Transverse colon (tissue), 3 donors: ENCODE measurements at regions not wholly inside any gene's neighbourhood (a gene's known extent, or its start where the extent isn't known, plus 50 kb on each side); places are given as distances from the start of the nearest gene placed in this dataset.
"Not testable (repeated sequence)": the region's sequence is repeated elsewhere in the genome, so short reads cannot be mapped to it uniquely, and the experiment has no call there.

ENCODE experiments used
- EP300 ChIP-seq: sonication (generic); formaldehyde crosslinking; IDR thresholded peaks from one replicate; pipeline ENCODE4 v1.6.1; 2017; ENCODE audit warnings: antibody characterized with exemption, low read depth
- POLR2A ChIP-seq: fragments of 450-650 bp; IDR thresholded peaks from one replicate; pipeline ENCODE4 v1.6.1; 2016; ENCODE audit warnings: antibody characterized with exemption, mild to moderate bottlenecking, moderate library complexity
- TF ChIP-seq, protein P1 (sequence below), 5 experiments: fragments of 200-600 bp in 3 of 5; fragments of 450-650 bp in 2 of 5; sonication (generic) in 3 of 5; IDR thresholded peaks; 1 replicate in 2 of 5; 2 replicates in 3 of 5; pipeline ENCODE4 v1.5.1; 2016 to 2017; ENCODE audit warnings: antibody characterized with exemption in 5 of 5, inconsistent platforms in 3 of 5, mild to moderate bottlenecking in 2 of 5, moderate library complexity in 1 of 5

DNA sequence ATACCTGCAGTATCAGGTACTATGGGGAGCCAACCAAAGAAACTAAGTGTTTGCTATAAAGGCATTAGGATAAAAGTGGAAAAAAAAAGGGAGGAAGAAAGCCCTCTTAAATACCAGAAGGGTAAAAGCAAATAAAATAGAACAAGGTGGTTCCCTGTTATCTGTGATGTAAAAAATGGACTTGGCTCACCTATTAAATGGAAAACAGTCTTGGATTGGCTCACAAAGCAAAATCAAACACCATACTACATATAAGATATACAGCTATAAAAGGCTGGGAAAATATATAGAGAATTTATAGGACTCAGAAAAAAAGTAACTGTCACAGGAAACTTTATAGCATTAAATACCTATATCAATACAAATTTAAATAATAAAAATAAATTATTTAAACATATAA is 73.5 kb upstream of the FBXO28 start:
- TF ChIP-seq EP300, POLR2A: not testable (repeated sequence)
- TF ChIP-seq, protein P1, sequence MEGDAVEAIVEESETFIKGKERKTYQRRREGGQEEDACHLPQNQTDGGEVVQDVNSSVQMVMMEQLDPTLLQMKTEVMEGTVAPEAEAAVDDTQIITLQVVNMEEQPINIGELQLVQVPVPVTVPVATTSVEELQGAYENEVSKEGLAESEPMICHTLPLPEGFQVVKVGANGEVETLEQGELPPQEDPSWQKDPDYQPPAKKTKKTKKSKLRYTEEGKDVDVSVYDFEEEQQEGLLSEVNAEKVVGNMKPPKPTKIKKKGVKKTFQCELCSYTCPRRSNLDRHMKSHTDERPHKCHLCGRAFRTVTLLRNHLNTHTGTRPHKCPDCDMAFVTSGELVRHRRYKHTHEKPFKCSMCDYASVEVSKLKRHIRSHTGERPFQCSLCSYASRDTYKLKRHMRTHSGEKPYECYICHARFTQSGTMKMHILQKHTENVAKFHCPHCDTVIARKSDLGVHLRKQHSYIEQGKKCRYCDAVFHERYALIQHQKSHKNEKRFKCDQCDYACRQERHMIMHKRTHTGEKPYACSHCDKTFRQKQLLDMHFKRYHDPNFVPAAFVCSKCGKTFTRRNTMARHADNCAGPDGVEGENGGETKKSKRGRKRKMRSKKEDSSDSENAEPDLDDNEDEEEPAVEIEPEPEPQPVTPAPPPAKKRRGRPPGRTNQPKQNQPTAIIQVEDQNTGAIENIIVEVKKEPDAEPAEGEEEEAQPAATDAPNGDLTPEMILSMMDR (IDR thresholded peaks at IDR 0.05) = not testable (repeated sequence)
